Activated CD4-positive, alpha-beta T cell treated with anti-CD3 and anti-CD28 coated beads, Interleukin-2, amount 50 U/mL, for 1 hour (primary cell): ENCODE measurements at regions not wholly inside any gene's neighbourhood (a gene's known extent, or its start where the extent isn't known, plus 50 kb on each side); places are given as distances from the start of the nearest gene placed in this dataset.
"Not testable (repeated sequence)": the region's sequence is repeated elsewhere in the genome, so short reads cannot be mapped to it uniquely, and the experiment has no call there.

ENCODE experiments used
- DNase-seq: peaks from one replicate; pipeline ENCODE4 v3.0.0-alpha.2; 2020

DNA sequence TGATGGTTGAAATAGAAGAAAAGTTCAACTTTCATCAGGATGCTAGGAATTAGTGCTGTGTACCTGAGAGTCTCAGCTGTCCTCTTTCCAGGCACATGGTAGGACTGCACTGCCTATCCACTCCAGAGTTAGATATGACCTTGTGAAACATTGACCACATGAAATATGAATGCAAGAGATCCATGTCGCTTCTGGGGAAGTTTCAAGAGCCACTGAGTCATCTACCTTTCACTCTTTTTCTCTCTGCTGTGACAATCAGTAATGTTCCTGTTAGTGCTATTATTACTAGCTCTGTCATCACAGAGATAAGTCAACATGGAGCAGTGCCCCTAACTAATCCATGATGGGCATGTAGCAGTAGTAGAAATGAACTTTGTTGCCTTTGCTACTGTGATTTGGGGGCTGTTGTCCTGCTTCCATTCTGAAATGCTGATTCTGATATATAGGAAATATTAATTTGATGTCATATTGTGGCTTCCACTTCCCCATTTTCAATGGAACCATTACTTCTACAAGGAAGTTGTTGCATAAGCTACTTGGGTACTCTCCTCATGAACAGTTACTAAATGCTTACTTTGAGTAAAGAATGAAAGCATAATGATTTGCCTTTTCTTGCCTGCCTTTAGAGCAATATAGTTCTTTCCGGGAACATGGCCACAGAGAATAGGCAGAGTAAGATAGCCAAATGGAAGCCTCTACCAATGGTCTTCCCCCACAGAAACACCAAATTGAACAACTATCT is 192.8 kb upstream of the ZNF521 start:
- no peak for DNase-seq

DNA sequence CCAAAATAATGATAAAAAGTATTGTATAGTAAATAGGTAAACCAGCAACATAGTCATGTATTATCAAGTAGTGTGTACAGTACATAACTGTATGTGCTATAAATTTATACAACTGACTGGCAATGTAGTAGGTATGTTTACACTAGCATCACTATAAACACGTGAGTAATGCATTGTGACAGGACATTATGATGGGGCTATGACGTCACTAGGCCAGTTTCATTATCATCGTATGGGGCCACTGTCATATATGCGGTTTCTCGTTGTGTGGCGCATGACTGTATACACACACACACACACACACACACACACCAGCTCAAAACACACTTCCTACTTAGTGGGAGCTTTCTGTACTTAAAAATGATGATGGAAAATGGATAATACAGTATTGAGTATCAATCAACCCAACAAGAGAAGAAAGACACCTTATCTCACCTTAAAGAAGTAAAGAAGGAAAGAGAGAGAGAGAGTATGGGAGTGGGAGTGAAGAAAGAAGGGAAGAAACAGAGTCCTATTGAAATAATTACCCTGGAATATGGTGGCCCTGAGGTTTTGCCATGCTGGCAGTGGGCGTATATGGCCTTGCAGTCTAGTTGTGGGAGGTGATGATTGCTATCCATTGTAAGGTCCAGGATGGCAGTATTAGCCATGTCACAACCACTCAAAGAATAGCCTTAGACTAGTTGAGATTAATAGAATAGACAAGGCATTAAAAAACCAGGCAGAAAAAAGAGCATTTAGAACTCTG is 186.4 kb upstream of the ZNF521 start:
- no peak for DNase-seq

GRCh38 chr18:25535495-25535894 is 183.5 kb upstream of the ZNF521 start:
- no peak for DNase-seq

GRCh38 chr18:25534401-25534800 is 182.4 kb upstream of the ZNF521 start:
- DNase-seq = no peak

DNA sequence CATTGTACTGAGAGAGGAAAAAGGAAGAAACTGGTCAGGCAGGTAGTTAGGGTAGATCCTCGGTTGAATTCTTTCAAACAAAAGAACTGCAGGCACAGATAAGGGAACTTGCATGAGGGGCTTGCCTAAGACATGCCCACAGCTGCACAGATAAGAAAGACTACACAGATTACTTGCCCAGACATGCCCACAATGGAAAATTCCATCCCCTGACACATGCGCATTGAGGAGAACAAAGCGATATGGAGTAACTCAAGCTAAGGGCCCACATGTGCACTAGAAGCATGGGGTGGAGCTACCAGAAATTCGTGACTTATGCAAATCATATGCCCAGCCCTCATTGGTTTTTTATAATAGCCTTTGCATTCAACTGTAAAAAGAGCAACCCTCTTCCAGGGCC is 181.3 kb upstream of the ZNF521 start:
- DNase-seq = no peak

DNA sequence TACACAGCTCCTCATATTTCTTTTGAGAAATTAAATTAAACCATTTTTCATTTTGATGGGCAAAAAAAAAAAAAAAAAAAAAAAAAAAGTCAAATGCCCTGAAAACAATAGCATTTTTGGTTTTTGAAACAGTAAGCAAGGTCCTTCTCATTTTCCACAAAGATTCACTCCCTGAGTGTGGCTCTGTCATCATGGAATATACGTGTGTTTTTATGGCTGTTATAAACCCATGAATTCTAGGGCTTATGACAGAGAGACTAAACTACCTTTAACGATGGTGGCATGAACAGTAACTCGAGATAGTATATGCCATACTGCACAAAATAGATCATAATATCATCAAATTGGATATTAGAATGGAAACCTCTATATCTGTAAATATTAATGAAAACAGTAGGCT is 179.2 kb upstream of the ZNF521 start:
- DNase-seq = no peak

GRCh38 chr18:25525789-25526188 is 173.8 kb upstream of the ZNF521 start:
- DNase-seq = not testable (repeated sequence)

DNA sequence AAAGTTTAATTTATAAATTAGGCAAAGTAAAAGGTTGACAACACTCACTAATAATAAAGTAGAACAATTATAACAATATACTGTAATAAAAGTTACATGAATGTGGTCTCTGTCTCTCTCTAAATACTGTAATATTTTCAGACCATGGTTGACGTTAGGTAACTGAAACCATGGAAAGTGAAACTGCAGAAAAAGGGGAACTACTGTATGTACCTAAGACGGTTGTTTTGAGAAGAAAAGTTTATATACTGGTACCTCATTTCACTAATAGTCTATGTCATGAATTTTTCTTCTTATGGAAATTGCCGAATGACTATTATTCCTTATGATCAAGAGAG is 166.7 kb upstream of the ZNF521 start:
- DNase-seq = no peak

DNA sequence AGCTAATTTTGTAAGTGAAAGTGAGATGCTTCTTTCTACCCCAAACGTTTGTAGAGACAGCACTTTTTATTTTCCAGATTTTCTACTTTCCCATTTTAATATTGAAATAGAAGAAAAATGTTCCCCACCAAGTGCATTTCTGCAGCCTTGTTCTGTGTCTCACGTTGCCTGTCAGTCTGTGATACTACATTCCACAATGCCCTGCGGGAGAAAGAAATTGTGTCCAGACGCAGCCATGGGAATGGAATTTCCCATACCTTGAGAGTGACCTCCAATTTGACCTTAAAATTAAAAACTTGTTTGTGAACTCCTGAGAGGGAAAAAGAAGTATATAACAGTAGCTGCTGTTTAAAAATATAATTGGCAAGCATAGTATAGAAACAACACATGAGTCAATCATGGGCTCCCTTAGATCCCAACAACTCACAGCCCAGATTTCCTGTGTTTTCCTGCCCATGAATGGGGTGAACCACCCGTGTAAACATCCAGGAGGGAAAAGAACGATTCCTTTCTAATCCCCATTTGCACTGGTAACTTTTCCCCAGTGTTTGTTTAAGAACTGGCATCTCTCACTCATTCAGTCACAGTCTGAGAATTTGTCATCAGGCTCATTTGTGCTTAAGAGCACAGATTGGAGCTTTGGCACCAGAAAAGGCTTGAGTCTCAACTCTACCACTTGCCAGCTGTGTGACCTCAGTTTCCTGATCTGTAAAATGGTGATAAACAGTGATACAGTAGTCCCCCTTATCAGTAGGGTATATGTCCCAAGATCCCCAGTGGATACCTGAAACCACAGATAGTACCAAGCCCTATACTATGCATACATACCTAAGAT is 166.1 kb upstream of the ZNF521 start:
- no peak for DNase-seq

DNA sequence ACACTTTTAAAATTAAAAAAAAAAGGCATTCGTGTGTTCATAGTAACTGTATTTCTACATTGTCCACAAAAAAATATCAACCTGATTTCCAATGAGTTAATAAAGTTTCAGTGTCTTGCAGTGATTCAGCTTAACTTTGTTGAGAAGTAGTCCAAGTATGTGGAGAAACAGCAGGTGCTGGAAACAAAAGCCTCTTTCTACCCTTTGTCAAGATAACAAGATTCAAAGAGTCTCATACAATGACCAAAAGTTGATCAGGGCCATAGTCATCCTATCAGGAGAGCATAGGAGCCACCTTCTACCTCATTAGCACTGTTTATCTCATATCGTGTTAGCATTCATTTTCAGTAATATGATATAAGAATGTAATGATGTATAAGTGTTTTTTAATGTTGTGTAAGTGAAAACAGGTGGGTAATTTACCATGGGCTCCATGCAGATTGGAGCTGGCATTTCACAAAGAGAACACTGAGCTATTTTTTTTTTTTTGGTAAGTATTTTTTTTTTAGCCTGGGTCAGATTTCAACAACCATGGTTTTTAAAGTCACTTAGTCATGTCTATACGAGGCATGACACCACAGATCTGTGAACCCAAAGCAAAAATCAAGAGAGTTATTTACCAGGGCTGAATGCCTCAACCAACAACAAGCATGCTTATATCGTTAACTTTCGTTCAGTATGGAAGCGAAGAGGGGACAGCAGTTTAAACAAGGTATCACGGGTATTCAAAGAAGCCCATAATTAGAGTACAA is 165.0 kb upstream of the ZNF521 start:
- DNase-seq = no peak

DNA sequence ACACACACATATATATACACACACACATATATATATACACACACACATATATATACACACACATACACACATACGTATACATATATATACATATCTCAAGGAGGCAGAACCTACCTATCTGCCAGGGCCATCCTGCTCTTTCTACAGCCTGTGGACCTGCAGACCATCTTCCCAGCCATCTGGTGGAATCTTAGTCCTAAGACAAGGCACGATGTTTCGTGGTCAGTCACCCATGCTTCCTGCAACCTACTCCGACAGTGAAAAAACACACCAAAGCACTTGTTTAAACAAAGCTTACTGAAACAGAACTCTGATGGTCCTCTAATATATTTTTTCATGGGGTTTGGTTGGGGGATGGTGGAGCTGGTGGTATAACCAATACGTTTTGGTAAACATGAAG is 164.2 kb upstream of the ZNF521 start:
- no peak for DNase-seq

- DNase-seq = no peak
Measured at GRCh38 chr18:25510096-25510495, 158.1 kb upstream of the ZNF521 start.

- DNase-seq = no peak
Measured at GRCh38 chr18:25503567-25504081, 151.7 kb upstream of the ZNF521 start.

- no peak for DNase-seq
Measured at GRCh38 chr18:25497151-25497794, 145.3 kb upstream of the ZNF521 start.

GRCh38 chr18:25496544-25496943 is 144.6 kb upstream of the ZNF521 start:
- DNase-seq = no peak

GRCh38 chr18:25495606-25496005 is 143.6 kb upstream of the ZNF521 start:
- no peak for DNase-seq

DNA sequence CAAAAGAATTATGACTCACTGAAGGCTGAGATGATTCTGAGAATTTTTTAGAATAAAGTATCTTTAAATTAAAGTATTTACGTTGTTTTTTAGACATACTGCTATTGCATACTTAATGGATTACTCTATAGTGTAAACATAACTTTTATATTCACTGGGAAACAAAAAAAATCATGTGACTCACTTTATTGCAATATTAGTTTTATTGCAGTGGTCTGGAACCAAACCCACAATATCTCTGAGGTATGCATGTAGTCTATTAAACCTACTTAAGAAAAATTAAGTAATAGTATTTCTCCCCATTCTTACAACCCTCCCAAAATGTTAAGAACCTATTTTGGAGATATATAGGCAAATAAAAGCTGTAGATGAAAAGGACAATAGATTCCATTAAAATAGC is 142.9 kb upstream of the ZNF521 start:
- no peak for DNase-seq

- no peak for DNase-seq
Measured at GRCh38 chr18:25493401-25493800, 141.4 kb upstream of the ZNF521 start.

DNA sequence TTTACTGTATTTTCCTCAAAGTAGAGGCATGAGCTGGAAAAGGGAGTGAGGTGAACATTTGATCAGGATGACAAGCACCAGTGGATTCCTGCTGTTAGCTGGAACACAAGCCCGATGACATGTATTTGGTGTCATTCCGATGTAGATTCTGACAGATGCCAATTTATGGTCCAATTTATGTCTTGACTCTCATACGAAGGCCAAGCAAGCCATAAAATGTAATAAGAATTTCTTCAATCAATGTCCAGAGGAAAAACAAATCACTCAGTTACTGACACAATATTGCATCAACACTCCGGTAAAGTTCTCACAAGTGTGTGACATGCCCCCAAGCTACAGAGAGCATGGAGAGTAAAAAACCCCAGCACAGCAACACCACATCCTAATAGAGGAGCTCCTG is 138.3 kb upstream of the ZNF521 start:
- no peak for DNase-seq

DNA sequence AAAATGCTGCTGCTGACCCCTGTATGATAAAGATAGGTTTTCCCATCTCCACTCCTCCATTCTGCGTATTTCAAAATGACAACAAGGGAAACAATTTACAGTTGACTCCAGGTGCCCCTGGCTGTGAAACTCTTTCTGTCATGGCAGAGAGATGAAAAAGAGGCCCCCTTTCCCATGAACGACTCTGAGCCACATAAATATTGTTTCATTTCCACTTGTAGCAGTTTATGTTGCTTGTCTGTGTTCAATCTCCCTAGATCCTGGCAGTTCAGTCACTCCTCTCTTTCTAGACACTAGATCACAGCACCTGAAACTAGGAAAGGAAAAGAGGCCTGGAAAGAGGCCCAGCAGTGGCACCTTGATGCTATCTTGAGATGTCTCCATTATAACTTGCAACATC is 121.0 kb upstream of the ZNF521 start:
- no peak for DNase-seq

- DNase-seq = not testable (repeated sequence)
Measured at GRCh38 chr18:25470756-25471524, 119.0 kb upstream of the ZNF521 start.

DNA sequence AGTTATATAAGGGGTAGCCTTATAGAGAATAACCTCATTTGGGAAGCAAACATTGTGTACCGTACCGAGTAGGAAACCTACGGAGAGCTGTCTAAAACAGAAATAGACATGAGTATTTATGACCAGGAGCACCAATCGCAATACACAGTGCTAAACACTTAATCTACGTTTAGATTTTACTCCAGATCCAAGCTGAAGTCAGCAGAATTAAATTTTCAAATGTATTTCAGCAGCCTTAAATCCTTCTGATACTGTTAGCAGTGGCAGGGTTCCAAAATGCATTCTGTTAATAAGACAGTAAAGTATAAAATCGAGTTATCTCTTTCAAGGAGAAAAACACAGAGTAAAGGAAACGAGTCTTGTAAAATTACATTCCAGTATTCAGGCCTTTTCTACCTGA is 118.1 kb upstream of the ZNF521 start:
- DNase-seq = no peak
